A549 (cell line): ENCODE measurements at regions not wholly inside any gene's neighbourhood (a gene's known extent, or its start where the extent isn't known, plus 50 kb on each side); places are given as distances from the start of the nearest gene placed in this dataset.

ENCODE experiments used
- ATOH8 ChIP-seq: fragments of 250-450 bp; sonication (Bioruptor Pico); IDR thresholded peaks from 2 replicates; pipeline ENCODE4 v1.5.0; 2020; ENCODE audit warnings: low read depth, mild to moderate bottlenecking, moderate library complexity
- BHLHE40 ChIP-seq: IDR thresholded peaks from 2 replicates; pipeline ENCODE4 v1.6.1; 2012; ENCODE audit warnings: low read depth, low read length, inconsistent platforms
- CBX2 ChIP-seq: fragments of 200-600 bp; sonication (generic); IDR thresholded peaks from 2 replicates; pipeline ENCODE4 v1.6.1; 2016; ENCODE audit warnings: low read depth, mild to moderate bottlenecking, borderline replicate concordance
- TF ChIP-seq, protein P1 (sequence below): fragments of >200 bp; sonication (Bioruptor Twin); formaldehyde crosslinking; IDR thresholded peaks from 3 replicates; pipeline ENCODE4 v1.5.1; 2016

DNA sequence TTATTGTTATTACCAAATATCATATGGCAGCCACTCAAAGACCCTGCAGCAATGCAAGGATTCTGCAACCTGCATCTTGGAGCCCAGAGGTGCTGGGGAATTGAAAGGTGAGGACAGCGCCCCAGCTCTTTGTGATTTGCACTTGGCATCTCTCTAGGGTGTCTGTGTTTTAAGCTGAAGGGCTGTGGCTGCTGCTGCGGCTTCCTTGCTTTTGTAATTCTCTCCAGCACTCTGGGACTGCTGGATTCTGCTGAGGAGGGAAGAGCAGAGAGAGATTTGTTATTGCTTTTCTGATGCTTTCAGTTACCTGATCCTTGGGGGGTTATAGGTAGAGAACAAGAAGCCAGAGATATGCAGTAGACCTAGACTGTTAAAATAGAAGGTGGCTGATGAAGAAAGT, 562.4 kb downstream of the EBF1 start:
- no peak for TF ChIP-seq CBX2
- TF ChIP-seq, protein P1, sequence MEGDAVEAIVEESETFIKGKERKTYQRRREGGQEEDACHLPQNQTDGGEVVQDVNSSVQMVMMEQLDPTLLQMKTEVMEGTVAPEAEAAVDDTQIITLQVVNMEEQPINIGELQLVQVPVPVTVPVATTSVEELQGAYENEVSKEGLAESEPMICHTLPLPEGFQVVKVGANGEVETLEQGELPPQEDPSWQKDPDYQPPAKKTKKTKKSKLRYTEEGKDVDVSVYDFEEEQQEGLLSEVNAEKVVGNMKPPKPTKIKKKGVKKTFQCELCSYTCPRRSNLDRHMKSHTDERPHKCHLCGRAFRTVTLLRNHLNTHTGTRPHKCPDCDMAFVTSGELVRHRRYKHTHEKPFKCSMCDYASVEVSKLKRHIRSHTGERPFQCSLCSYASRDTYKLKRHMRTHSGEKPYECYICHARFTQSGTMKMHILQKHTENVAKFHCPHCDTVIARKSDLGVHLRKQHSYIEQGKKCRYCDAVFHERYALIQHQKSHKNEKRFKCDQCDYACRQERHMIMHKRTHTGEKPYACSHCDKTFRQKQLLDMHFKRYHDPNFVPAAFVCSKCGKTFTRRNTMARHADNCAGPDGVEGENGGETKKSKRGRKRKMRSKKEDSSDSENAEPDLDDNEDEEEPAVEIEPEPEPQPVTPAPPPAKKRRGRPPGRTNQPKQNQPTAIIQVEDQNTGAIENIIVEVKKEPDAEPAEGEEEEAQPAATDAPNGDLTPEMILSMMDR = no peak
- no peak for TF ChIP-seq ATOH8 (CRISPR knock-in tag)
- TF ChIP-seq BHLHE40 = no peak
